H1 (cell line): ENCODE measurements at regions not wholly inside any gene's neighbourhood (a gene's known extent, or its start where the extent isn't known, plus 50 kb on each side); places are given as distances from the start of the nearest gene placed in this dataset.

ENCODE experiments used
- CTBP2 ChIP-seq: IDR thresholded peaks from 2 replicates; pipeline ENCODE4 v1.7.0; 2011; ENCODE audit warnings: borderline replicate concordance, mild to moderate bottlenecking, moderate library complexity, mixed read lengths, low read length; ENCODE audit not compliant: insufficient read depth, insufficient read length
- KDM1A ChIP-seq: fragments of 200-600, 300-600 bp; sonication (generic); IDR thresholded peaks from 2 replicates; pipeline ENCODE4 v1.7.1; 2016; ENCODE audit warnings: mild to moderate bottlenecking, low read length, borderline replicate concordance
- MAFK ChIP-seq: IDR thresholded peaks from 2 replicates; pipeline ENCODE4 v1.6.1; 2012; ENCODE audit warnings: low read depth, mild to moderate bottlenecking, improper control_type of control experiment, low read length
- TCF12 ChIP-seq: IDR thresholded peaks from 2 replicates; pipeline ENCODE4 v1.6.1; 2011; ENCODE audit warnings: low read depth, mild to moderate bottlenecking, low read length

DNA sequence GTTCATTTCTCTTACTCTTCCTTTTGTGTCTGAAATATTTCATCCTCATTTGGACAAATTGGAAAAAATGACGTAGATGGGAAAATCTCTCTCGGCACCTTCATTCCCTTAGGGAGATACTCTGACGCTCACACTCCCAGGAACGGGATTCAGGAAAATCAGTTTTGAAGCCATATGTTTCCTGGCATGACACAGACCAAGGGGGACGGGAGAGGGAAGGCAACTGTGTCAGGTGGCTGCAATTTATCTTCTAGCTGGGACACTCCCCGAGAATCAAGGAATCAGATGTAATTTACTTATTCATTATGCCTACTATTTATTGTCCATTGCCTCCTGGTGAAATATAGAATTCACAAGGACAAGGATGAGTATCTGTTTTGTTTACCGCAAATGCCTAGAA lies 65.5 kb downstream of the IRX5 start (continued):
- no peak for TF ChIP-seq TCF12
- TF ChIP-seq KDM1A = no peak
- no peak for TF ChIP-seq CTBP2
- no peak for TF ChIP-seq MAFK
- TF ChIP-seq, all 59 proteins: peak for 0
